ENCODE measurements at regions not wholly inside any gene's neighbourhood (a gene's known extent, or its start where the extent isn't known, plus 50 kb on each side); places are given as distances from the start of the nearest gene placed in this dataset.
"Not testable (repeated sequence)": the region's sequence is repeated elsewhere in the genome, so short reads cannot be mapped to it uniquely, and the experiment has no call there.

- H3K9ac ChIP-seq = no peak overlapping the region
- TF ChIP-seq CTCF (IDR thresholded peaks at IDR 0.05) = no peak
- H3K27ac ChIP-seq = no peak overlapping the region
- H3K36me3 ChIP-seq (ENCODE audit: control insufficient read depth, insufficient read depth, low read length) = no peaks in the 10 kb centered on the region
- H3K27me3 ChIP-seq (ENCODE audit: control insufficient read depth, insufficient read depth, low read length) = no peaks in the 10 kb centered on the region
- no peak overlapping the region for H3K4me3 ChIP-seq (ENCODE audit: low read depth, low read length)
- no peak overlapping the region for H2AFZ ChIP-seq
- no peaks in the 10 kb centered on the region for H3K4me1 ChIP-seq
- H3K4me2 ChIP-seq (ENCODE audit: low read length) = no peak overlapping the region
- H3K79me2 ChIP-seq = no peaks in the 10 kb centered on the region
- H3K9me3 ChIP-seq (ENCODE audit: control insufficient read depth, low read length) = no peaks in the 10 kb centered on the region
Measured at GRCh38 chr6:18656506-18656905, 269.4 kb downstream of the RNF144B start.

- H2AFZ ChIP-seq; H3K4me1 ChIP-seq; H3K9me3 ChIP-seq (ENCODE audit: control insufficient read depth, low read length); H3K9ac ChIP-seq; H3K79me2 ChIP-seq; H3K4me3 ChIP-seq (ENCODE audit: low read depth, low read length); H3K4me2 ChIP-seq (ENCODE audit: low read length); H3K27ac ChIP-seq; H3K36me3 ChIP-seq (ENCODE audit: control insufficient read depth, insufficient read depth, low read length); H3K27me3 ChIP-seq (ENCODE audit: control insufficient read depth, insufficient read depth, low read length): not testable (repeated sequence)
Measured at GRCh38 chr6:18659994-18660393, 272.8 kb downstream of the RNF144B start.

GRCh38 chr6:18663011-18663410 lies 275.9 kb downstream of the RNF144B start:
- Histone ChIP-seq H3K27ac (no peak overlapping the region), H3K9me3 (ENCODE audit: control insufficient read depth, low read length) (no peaks in the 10 kb centered on the region), H3K4me3 (ENCODE audit: low read depth, low read length) (no peak overlapping the region), H3K9ac (no peak overlapping the region), H3K27me3 (ENCODE audit: control insufficient read depth, insufficient read depth, low read length) (no peaks in the 10 kb centered on the region), H3K79me2 (no peaks in the 10 kb centered on the region), H3K4me1 (no peaks in the 10 kb centered on the region), H2AFZ (no peak overlapping the region), H3K36me3 (ENCODE audit: control insufficient read depth, insufficient read depth, low read length) (no peaks in the 10 kb centered on the region), H3K4me2 (ENCODE audit: low read length) (no peak overlapping the region)
- no peak for TF ChIP-seq CTCF (IDR thresholded peaks at IDR 0.05)

GRCh38 chr6:18664401-18664800 lies 277.3 kb downstream of the RNF144B start:
- no peak overlapping the region for H3K27ac ChIP-seq
- H3K36me3 ChIP-seq (ENCODE audit: control insufficient read depth, insufficient read depth, low read length) = no peaks in the 10 kb centered on the region
- H3K79me2 ChIP-seq = no peaks in the 10 kb centered on the region
- no peaks in the 10 kb centered on the region for H3K4me1 ChIP-seq
- H3K9ac ChIP-seq = no peak overlapping the region
- H2AFZ ChIP-seq = no peak overlapping the region
- H3K27me3 ChIP-seq (ENCODE audit: control insufficient read depth, insufficient read depth, low read length) = no peaks in the 10 kb centered on the region
- TF ChIP-seq CTCF (IDR thresholded peaks at IDR 0.05) = no peak
- H3K9me3 ChIP-seq (ENCODE audit: control insufficient read depth, low read length) = no peaks in the 10 kb centered on the region
- H3K4me2 ChIP-seq (ENCODE audit: low read length) = no peak overlapping the region
- no peak overlapping the region for H3K4me3 ChIP-seq (ENCODE audit: low read depth, low read length)

- Histone ChIP-seq H2AFZ (no peak overlapping the region), H3K4me2 (ENCODE audit: low read length) (no peak overlapping the region), H3K27ac (no peak overlapping the region), H3K4me3 (ENCODE audit: low read depth, low read length) (no peak overlapping the region), H3K79me2 (no peaks in the 10 kb centered on the region), H3K9ac (no peak overlapping the region), H3K9me3 (ENCODE audit: control insufficient read depth, low read length) (no peaks in the 10 kb centered on the region), H3K27me3 (ENCODE audit: control insufficient read depth, insufficient read depth, low read length) (no peaks in the 10 kb centered on the region), H3K36me3 (ENCODE audit: control insufficient read depth, insufficient read depth, low read length) (no peaks in the 10 kb centered on the region), H3K4me1 (no peaks in the 10 kb centered on the region)
- TF ChIP-seq CTCF (IDR thresholded peaks at IDR 0.05) = no peak
Measured at GRCh38 chr6:18667612-18668011, 280.5 kb downstream of the RNF144B start.

Data from parathyroid adenoma (tissue), 2 donors.